GM06990 (cell line): ENCODE measurements at regions not wholly inside any gene's neighbourhood (a gene's known extent, or its start where the extent isn't known, plus 50 kb on each side); places are given as distances from the start of the nearest gene placed in this dataset.
A peak's percentile ranks its signal among the peaks of the same experiment; 100 is the strongest.

Experiments used
- DNase-seq: peaks from one replicate; pipeline ENCODE4 v3.0.0-alpha.2; 2011; ENCODE audit not compliant: insufficient read length; ENCODE audit errors: extremely low read depth
- H3K27me3 ChIP-seq: replicated peaks from 2 replicates; pipeline ENCODE4 v1.6.0; 2011; ENCODE audit warnings: low read length; ENCODE audit not compliant: control insufficient read depth, insufficient read depth
- H3K36me3 ChIP-seq: 2 replicates; pipeline ENCODE4 v1.5.1; 2011; ENCODE audit warnings: low read length; ENCODE audit not compliant: control insufficient read depth, insufficient read depth
- H3K4me3 ChIP-seq: replicated peaks from 2 replicates; pipeline ENCODE4 v1.5.1; 2011; ENCODE audit warnings: low read depth, mild to moderate bottlenecking, control low read depth, low read length
- TF ChIP-seq, protein P1 (sequence below): IDR thresholded peaks from 2 replicates; pipeline ENCODE4 v1.5.1; 2011; ENCODE audit warnings: low read length, control low read depth, mild to moderate bottlenecking, inconsistent platforms; ENCODE audit not compliant: insufficient read depth, poor library complexity, severe bottlenecking

GRCh38 chr4:162943263-162943662 lies 223.4 kb downstream of the NAF1 start:
- DNase-seq = no peak
- Histone ChIP-seq H3K27me3 (no peaks in the 10 kb centered on the region), H3K4me3 (no peak overlapping the region), H3K36me3 (no peaks in the 10 kb centered on the region)
- TF ChIP-seq, protein P1, sequence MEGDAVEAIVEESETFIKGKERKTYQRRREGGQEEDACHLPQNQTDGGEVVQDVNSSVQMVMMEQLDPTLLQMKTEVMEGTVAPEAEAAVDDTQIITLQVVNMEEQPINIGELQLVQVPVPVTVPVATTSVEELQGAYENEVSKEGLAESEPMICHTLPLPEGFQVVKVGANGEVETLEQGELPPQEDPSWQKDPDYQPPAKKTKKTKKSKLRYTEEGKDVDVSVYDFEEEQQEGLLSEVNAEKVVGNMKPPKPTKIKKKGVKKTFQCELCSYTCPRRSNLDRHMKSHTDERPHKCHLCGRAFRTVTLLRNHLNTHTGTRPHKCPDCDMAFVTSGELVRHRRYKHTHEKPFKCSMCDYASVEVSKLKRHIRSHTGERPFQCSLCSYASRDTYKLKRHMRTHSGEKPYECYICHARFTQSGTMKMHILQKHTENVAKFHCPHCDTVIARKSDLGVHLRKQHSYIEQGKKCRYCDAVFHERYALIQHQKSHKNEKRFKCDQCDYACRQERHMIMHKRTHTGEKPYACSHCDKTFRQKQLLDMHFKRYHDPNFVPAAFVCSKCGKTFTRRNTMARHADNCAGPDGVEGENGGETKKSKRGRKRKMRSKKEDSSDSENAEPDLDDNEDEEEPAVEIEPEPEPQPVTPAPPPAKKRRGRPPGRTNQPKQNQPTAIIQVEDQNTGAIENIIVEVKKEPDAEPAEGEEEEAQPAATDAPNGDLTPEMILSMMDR = peak; percentile 33

- no peak for DNase-seq
- Histone ChIP-seq H3K27me3 (no peaks in the 10 kb centered on the region), H3K4me3 (no peak overlapping the region), H3K36me3 (no peaks in the 10 kb centered on the region)
- TF ChIP-seq, protein P1 = no peak
Observed at GRCh38 chr4:162938738-162939485, 227.8 kb downstream of the NAF1 start.

DNA sequence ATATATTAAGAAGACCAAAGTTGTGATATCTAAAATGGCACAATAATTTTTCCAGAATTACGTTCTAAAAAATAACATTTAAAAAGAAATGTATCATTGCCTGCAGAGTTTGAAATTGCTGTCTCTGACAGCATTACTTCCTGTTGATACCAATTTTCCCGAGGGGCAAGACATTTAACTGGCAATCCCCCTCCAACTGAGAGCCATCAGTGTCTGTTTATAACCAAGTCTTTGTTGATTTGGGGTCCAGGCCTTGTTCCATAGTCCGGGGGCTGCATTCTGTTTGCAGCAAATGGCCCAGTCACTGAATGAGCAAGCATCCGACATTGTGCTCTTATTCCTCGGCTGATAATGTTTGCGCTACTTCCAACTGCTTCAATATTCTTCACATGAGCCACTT lies 231.5 kb downstream of the NAF1 start:
- TF ChIP-seq, protein P1 = no peak
- DNase-seq = no peak
- Histone ChIP-seq H3K27me3 (no peaks in the 10 kb centered on the region), H3K4me3 (no peak overlapping the region), H3K36me3 (no peaks in the 10 kb centered on the region)

DNA sequence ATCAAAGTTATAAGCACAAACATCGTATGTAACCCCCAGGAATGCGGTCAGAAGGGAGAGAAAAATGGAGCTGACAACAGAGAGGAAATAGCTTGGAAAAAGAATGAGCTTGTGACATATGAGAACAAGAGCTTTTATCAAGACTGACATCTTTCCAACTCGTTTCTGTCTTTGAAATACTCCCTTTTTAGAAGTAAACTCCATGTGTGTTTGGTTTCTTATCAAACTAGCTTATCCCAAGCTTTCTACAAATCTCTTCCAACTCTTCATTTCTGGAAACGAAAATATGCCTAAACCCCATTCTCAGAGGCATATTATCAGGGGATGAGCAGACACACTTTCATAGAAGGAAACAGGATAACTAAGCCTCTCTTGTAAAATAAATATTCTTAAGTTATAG lies 235.4 kb downstream of the NAF1 start:
- Histone ChIP-seq H3K36me3 (no peaks in the 10 kb centered on the region), H3K4me3 (no peak overlapping the region), H3K27me3 (no peaks in the 10 kb centered on the region)
- no peak for DNase-seq
- TF ChIP-seq, protein P1 = no peak

- Histone ChIP-seq H3K4me3 (no peak overlapping the region), H3K36me3 (no peaks in the 10 kb centered on the region), H3K27me3 (no peaks in the 10 kb centered on the region)
- TF ChIP-seq, protein P1 = no peak
- no peak for DNase-seq
Observed at GRCh38 chr4:162921178-162921785, 245.4 kb downstream of the NAF1 start.
